Pancreas (tissue), 10 donors: ENCODE measurements at regions not wholly inside any gene's neighbourhood (a gene's known extent, or its start where the extent isn't known, plus 50 kb on each side); places are given as distances from the start of the nearest gene placed in this dataset.
"Not testable (repeated sequence)": the region's sequence is repeated elsewhere in the genome, so short reads cannot be mapped to it uniquely, and the experiment has no call there.

Source experiments
- ATAC-seq, 4 donors: fragments of 200-7000 bp; cut with Tn5 transposase; one replicate each; pipeline versions ENCODE4 v1.8.0 to v1.9.1; 2020; ENCODE audit warnings: mild to moderate bottlenecking in 4 of 4, moderate library complexity in 4 of 4
- DNase-seq, 6 donors: peaks; one replicate each; pipeline ENCODE4 v3.0.0-alpha.2; 2020
- FAIRE-seq: peaks from 2 replicates; lab custom pipeline; 2012; peaks lifted over from hg19 to GRCh38; lab: Jason Lieb, UNC
- H3K27ac ChIP-seq, 4 donors: fragments of 200-600 bp; sonication (generic); 1 replicate in 3 of 4; 2 replicates in 1 of 4; pipeline versions ENCODE4 v1.5.0 to v1.8.0; 2020
- H3K27me3 ChIP-seq, 4 donors: fragments of 200-600 bp; one replicate each; pipeline ENCODE4 v1.8.0; 2021
- H3K36me3 ChIP-seq, 3 donors: fragments of 200-600 bp; sonication (generic) in 1 of 3; one replicate each; pipeline versions ENCODE4 v1.5.0 to v1.8.0; 2020 to 2021
- H3K4me1 ChIP-seq, 3 donors: fragments of 200-600 bp; one replicate each; pipeline ENCODE4 v1.8.0; 2021
- H3K4me3 ChIP-seq, 4 donors: fragments of 200-600 bp; sonication (generic) in 2 of 4; one replicate each; pipeline versions ENCODE4 v1.5.0 to v1.8.0; 2020 to 2021
- H3K9me3 ChIP-seq, 4 donors: fragments of 200-600 bp; one replicate each; pipeline ENCODE4 v1.8.0; 2021
- WGBS, 2 donors: extraction: QIAGEN DNeasy Blood & Tissue Kit; methylation state at CpG; one replicate each; pipeline ENCODE4 v1.1.7; 2013; 5-methylcytosine and 5-hydroxymethylcytosine counted together
- intact Hi-C, 3 donors: fragments of 100-400 bp; cut with DNase I; formaldehyde crosslinking; loops; one replicate each; pipeline versions ENCODE4 v1.11.1 to v1.14.2; 2022
- TF ChIP-seq, protein P1 (sequence below), 4 donors: fragments of 200-600 bp; sonication (generic) in 3 of 4; IDR thresholded peaks; one replicate each; pipeline versions ENCODE4 v1.5.0 to v1.8.0; 2021; ENCODE audit warnings: antibody characterized with exemption in 4 of 4
- donor health status: healthy with polysubstance abuse.
- donor health status: DM: no; HTN: no; CAD: no; lungs with moderate emphysema.
- donor health status: DM: no; HTN: no; CAD: no.
- donor health status: control.
- donor health status: control.
- donor health status: Bipolar disorder and iron deficiency.
- donor health status: DM: yes; HTN: yes; CAD: no.
- donor health status: DM: no; HTN: no; CAD: no.
- donor health status: DM: no; HTN: no; CAD: no.
- donor health status: DM: yes; HTN: yes; CAD: no.

DNA sequence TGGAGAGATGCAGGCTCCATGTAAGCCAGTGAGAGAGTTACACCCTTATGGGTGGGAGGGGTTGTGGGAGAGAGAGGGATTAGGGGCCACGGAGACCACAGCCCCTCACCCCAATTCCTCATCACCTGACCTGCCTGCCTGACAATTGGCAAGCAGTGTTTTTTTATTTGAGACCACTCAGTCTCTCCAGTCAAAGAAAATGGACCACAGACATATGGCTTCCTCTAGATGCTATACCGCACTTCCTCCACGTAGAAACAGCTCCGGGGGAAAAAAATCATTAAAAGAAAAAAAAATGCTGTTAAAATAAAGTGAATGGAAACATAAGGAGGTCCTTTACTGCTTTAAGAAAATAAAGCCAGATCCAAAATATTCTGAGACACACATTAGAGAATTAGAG is 152.7 kb downstream of the MYLK4 start:
- Histone ChIP-seq H3K9me3 (no peaks in the 10 kb centered on the region), H3K27ac (no peak overlapping the region), H3K4me1 (no peaks in the 10 kb centered on the region), H3K36me3 (no peaks in the 10 kb centered on the region), H3K27me3 (no peaks in the 10 kb centered on the region), H3K4me3 (no peak overlapping the region)
- TF ChIP-seq, protein P1, sequence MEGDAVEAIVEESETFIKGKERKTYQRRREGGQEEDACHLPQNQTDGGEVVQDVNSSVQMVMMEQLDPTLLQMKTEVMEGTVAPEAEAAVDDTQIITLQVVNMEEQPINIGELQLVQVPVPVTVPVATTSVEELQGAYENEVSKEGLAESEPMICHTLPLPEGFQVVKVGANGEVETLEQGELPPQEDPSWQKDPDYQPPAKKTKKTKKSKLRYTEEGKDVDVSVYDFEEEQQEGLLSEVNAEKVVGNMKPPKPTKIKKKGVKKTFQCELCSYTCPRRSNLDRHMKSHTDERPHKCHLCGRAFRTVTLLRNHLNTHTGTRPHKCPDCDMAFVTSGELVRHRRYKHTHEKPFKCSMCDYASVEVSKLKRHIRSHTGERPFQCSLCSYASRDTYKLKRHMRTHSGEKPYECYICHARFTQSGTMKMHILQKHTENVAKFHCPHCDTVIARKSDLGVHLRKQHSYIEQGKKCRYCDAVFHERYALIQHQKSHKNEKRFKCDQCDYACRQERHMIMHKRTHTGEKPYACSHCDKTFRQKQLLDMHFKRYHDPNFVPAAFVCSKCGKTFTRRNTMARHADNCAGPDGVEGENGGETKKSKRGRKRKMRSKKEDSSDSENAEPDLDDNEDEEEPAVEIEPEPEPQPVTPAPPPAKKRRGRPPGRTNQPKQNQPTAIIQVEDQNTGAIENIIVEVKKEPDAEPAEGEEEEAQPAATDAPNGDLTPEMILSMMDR (IDR thresholded peaks at IDR 0.05), result no peak
- DNase-seq (no peak), ATAC-seq (no peak), FAIRE-seq (no peak)
- 70 to 72% methylated on average over 4 of the region's 4 CpGs for WGBS, 2 donors
- intact Hi-C loops, result no loop called here

DNA sequence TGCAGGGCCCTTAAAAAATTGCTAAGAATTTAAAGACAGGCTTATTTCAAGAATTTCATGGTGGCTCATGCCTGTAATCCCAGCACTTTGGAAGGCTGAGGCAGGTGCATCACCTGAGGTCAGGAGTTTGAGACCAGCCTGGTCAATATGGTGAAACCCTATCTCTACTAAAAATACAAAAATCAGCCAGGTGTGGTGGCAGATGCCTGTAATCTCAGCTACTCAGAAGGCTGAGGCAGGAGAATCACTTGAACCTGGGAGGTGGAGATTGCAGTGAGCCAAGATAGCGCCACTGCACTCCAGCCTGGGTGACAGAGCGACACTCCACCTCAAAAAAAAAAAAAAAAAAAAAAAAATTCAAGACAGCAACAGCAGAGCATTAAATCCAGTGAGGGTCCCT is 153.3 kb downstream of the MYLK4 start:
- H3K4me3 ChIP-seq, H3K36me3 ChIP-seq, H3K27me3 ChIP-seq, intact Hi-C loops, H3K9me3 ChIP-seq, H3K4me1 ChIP-seq, ATAC-seq, H3K27ac ChIP-seq, DNase-seq, FAIRE-seq: not testable (repeated sequence)
- WGBS, 2 donors, result 91% methylated on average over 2 of the region's 2 CpGs

DNA sequence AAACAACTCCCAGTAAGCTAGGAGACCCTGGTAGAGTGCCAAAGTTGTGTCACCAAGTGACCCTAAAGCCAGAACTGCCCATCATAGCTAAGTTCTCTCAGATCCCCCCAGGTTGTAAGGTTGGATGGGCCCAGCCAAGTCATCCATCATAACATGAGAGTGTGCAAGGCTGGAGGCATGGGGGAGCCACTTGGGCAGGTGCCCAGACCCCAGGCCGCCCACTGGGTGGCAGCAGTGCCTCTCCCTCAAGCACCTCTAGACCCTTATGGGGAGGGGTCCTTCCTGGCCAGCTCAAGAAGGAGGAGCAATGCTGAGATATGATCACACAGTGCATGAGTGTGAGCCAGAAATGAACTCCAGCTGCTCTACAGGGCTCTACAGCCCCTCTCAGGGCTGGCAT is 154.5 kb downstream of the MYLK4 start:
- intact Hi-C loops, result no loop called here
- no peak for DNase-seq

DNA sequence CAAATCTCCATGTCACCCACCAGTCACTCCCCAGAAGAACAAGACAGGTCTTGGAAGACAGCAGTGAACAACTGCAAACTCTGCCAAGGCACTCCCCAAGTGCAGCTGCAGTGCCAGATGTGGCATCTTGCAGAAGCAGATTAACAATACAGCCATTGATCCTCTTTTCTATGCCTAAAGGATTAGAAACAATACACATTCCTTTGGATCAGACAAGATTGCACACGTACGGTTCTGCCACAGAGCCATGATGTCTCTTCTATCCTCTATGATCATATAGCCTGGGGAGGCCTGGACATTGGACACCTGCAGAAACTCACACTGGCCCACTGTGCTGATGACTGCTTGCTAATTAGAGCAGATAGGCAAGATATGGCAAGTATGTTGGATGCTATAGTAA is 155.9 kb downstream of the MYLK4 start:
- TF ChIP-seq, protein P1 (IDR thresholded peaks at IDR 0.05), result no peak
- H3K27me3 ChIP-seq, result no peaks in the 10 kb centered on the region
- H3K4me1 ChIP-seq, result no peaks in the 10 kb centered on the region
- FAIRE-seq (no peak), ATAC-seq (no peak), DNase-seq (no peak)
- no peaks in the 10 kb centered on the region for H3K36me3 ChIP-seq
- WGBS, 2 donors, result 82 to 85% methylated on average over 2 of the region's 2 CpGs
- no peak overlapping the region for H3K27ac ChIP-seq
- intact Hi-C loops, result no loop called here
- no peak overlapping the region for H3K4me3 ChIP-seq
- no peaks in the 10 kb centered on the region for H3K9me3 ChIP-seq

More for the DNA sequence above, 154.5 kb downstream of the MYLK4 start:
- Histone ChIP-seq H3K9me3 (no peaks in the 10 kb centered on the region), H3K27me3 (no peaks in the 10 kb centered on the region), H3K27ac (no peak overlapping the region), H3K4me3 (no peak overlapping the region), H3K4me1 (no peaks in the 10 kb centered on the region), H3K36me3 (no peaks in the 10 kb centered on the region)
- WGBS, 2 donors, result 30 to 42% methylated on average over 1 of the region's 1 CpG
- TF ChIP-seq, protein P1 (IDR thresholded peaks at IDR 0.05), result no peak
- FAIRE-seq, result no peak
- ATAC-seq, result no peak

DNA sequence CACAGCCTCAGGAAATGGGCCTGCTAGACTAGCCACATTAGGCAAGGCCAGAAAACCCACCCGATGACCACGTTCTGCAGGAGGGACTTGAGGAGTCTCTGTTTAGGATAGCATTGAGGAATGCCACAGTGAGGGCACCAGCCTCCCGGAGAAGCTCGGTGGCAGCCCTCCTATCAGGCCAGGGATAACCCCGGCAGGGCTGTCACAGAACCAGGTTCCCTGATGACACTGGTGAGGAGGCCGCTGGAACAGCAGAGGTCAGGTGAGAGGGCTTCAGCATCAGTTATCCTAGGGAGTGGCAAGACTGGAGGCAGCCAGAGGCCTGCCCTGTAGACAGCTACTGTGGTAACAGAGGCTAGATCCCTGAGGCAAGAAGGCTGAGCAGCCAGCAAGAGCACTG is 157.6 kb downstream of the MYLK4 start:
- FAIRE-seq (no peak), DNase-seq (no peak), ATAC-seq (no peak)
- Histone ChIP-seq H3K27me3 (no peaks in the 10 kb centered on the region), H3K4me3 (no peak overlapping the region), H3K36me3 (no peaks in the 10 kb centered on the region), H3K4me1 (no peaks in the 10 kb centered on the region), H3K27ac (no peak overlapping the region), H3K9me3 (no peaks in the 10 kb centered on the region)
- intact Hi-C loops, result no loop called here
- TF ChIP-seq, protein P1 (IDR thresholded peaks at IDR 0.05), result no peak
- WGBS, 2 donors, result 93 to 98% methylated on average over 6 of the region's 6 CpGs
